HepG2 (cell line): ENCODE measurements at regions not wholly inside any gene's neighbourhood (a gene's known extent, or its start where the extent isn't known, plus 50 kb on each side); places are given as distances from the start of the nearest gene placed in this dataset.

Experiments
- ATAC-seq: fragments of 200-7000 bp; cut with Tn5 transposase; 3 replicates; pipeline ENCODE4 v1.9.1; 2020; ENCODE audit warnings: mild to moderate bottlenecking, moderate library complexity
- BruUV-seq: library from RNA; stranded (reverse); fragments of 400-500 nt; replicated peaks from 2 replicates; lab custom pipeline; 2021; lab: Mats Ljungman, UMichigan
- CTCF ChIA-PET: fragments of 300-600 bp; formaldehyde crosslinking; extraction: SDS; loops from one replicate; lab custom pipeline; 2021; ENCODE audit warnings: low total read pairs, inconsistent platforms, low intra/inter-chr PET ratio; lab: Yijun Ruan, JAX
- POLR2A ChIA-PET: fragments of 350-600 bp; sonication (Branson Sonifier 250); formaldehyde crosslinking; loops from one replicate; lab custom pipeline; 2020; ENCODE audit warnings: antibody characterized with exemption, inconsistent platforms; lab: Yijun Ruan, JAX
- DNase-seq: peaks from one replicate; pipeline ENCODE4 v3.0.0-alpha.2; 2015; ENCODE audit warnings: low spot score
- FAIRE-seq: peaks from 3 replicates; lab custom pipeline; 2011; peaks lifted over from hg19 to GRCh38; lab: Jason Lieb, UNC
- H2AFZ ChIP-seq: one replicate; pipeline ENCODE4 v1.6.1; 2011; ENCODE audit warnings: low read length, inconsistent platforms
- H3K27ac ChIP-seq: fragments of 300-600 bp; 3 replicates; pipeline ENCODE4 v1.8.0; 2011; ENCODE audit warnings: mixed run types, mild to moderate bottlenecking, mixed read lengths, low read length, inconsistent platforms; ENCODE audit not compliant: insufficient read depth; ENCODE audit errors: extremely low read length
- H3K27me3 ChIP-seq, 2 experiments: fragments of 200-600 bp in 1 of 2; 2 replicates in 1 of 2; 3 replicates in 1 of 2; pipeline versions ENCODE4 v1.6.0 to v1.8.0; 2011; ENCODE audit warnings: low read length in 2 of 2, mild to moderate bottlenecking in 2 of 2, moderate library complexity in 2 of 2, inconsistent platforms in 1 of 2; ENCODE audit not compliant: insufficient read depth in 2 of 2, control insufficient read depth in 1 of 2
- H3K36me3 ChIP-seq, 2 experiments: fragments of 200-600 bp in 1 of 2; replicated peaks in 1 of 2; 2 replicates in 1 of 2; 3 replicates in 1 of 2; pipeline versions ENCODE4 v1.5.1 to v1.8.0; 2011; ENCODE audit warnings: low read length in 2 of 2, inconsistent platforms in 1 of 2; ENCODE audit not compliant: insufficient read depth in 2 of 2, control insufficient read depth in 1 of 2
- H3K4me1 ChIP-seq: 2 replicates; pipeline ENCODE4 v1.5.1; 2012; ENCODE audit warnings: low read length, inconsistent platforms; ENCODE audit not compliant: insufficient read depth
- H3K4me2 ChIP-seq: 2 replicates; pipeline ENCODE4 v1.6.0; 2011; ENCODE audit warnings: low read depth, low read length, inconsistent platforms
- H3K4me3 ChIP-seq, 3 experiments: fragments of 200-600 bp in 1 of 3; sonication (generic), shearing (Covaris generic) in 1 of 3; replicated peaks in 1 of 3; 2 replicates each; pipeline ENCODE4 v1.5.1; 2011 to 2016; ENCODE audit warnings: low read length in 3 of 3, inconsistent platforms in 2 of 3, low read depth in 2 of 3, mild to moderate bottlenecking in 2 of 3, control low read depth in 1 of 3, mixed read lengths in 1 of 3; ENCODE audit not compliant: insufficient read depth in 1 of 3
- H3K79me2 ChIP-seq: one replicate; pipeline ENCODE4 v1.6.1; 2011; ENCODE audit warnings: low read length, inconsistent platforms; ENCODE audit not compliant: insufficient read depth
- H3K9ac ChIP-seq: 2 replicates; pipeline ENCODE4 v1.6.0; 2011; ENCODE audit warnings: mild to moderate bottlenecking, low read depth, low read length, inconsistent platforms; ENCODE audit not compliant: insufficient read depth
- H3K9me3 ChIP-seq: 2 replicates; pipeline ENCODE4 v1.5.1; 2012; ENCODE audit warnings: mild to moderate bottlenecking, low read length
- H4K20me1 ChIP-seq: 2 replicates; pipeline ENCODE4 v1.6.0; 2011; ENCODE audit warnings: inconsistent platforms, mild to moderate bottlenecking, low read length, moderate library complexity; ENCODE audit not compliant: insufficient read depth
- ADNP ChIP-seq: sonication (generic); formaldehyde crosslinking; IDR thresholded peaks from 2 replicates; pipeline ENCODE4 v1.4.0; 2020; ENCODE audit warnings: missing genetic modification reagents
- PITX1 ChIP-seq: sonication (generic); formaldehyde crosslinking; IDR thresholded peaks from 2 replicates; pipeline ENCODE4 v1.5.1; 2020; ENCODE audit warnings: mild to moderate bottlenecking, missing genetic modification reagents
- SOX13 ChIP-seq, 3 experiments: fragments of 450-650 bp in 1 of 3; sonication (generic) in 1 of 3; formaldehyde crosslinking in 1 of 3; IDR thresholded peaks in 2 of 3; conservative IDR thresholded peaks in 1 of 3; 2 replicates each; pipeline versions ENCODE4 v1.5.0 to v1.6.1; 2016 to 2020; ENCODE audit warnings: antibody characterized with exemption in 1 of 3, mild to moderate bottlenecking in 1 of 3, missing compliant biosample characterization in 1 of 3, missing genetic modification reagents in 1 of 3, moderate library complexity in 1 of 3
- ZNF24 ChIP-seq: fragments of 450-650 bp; IDR thresholded peaks from 2 replicates; pipeline ENCODE4 v1.6.1; 2017; ENCODE audit warnings: antibody characterized with exemption, mild to moderate bottlenecking
- ZNF441 ChIP-seq: sonication (generic); formaldehyde crosslinking; IDR thresholded peaks from 2 replicates; pipeline ENCODE4 v1.7.0; 2021; ENCODE audit warnings: missing genetic modification reagents, borderline replicate concordance
- WGBS: methylation state at CpG from one replicate; pipeline ENCODE4 v1.1.6; 2017; ENCODE audit warnings: low lambda C conversion rate; 5-methylcytosine and 5-hydroxymethylcytosine counted together
- in situ Hi-C: cut with HindIII; loops from 2 replicates; pipeline ENCODE4 v1.10.0; 2017; ENCODE audit warnings: low pct_unique_long_range_greater_than_20kb; ENCODE audit not compliant: extremely low pct_ligation_motif_present
- intact Hi-C: fragments of 100-400 bp; cut with micrococcal nuclease; formaldehyde crosslinking; loops from one replicate; pipeline ENCODE4 v1.10.0; 2022; ENCODE audit not compliant: unreplicated experiment
- TF ChIP-seq, protein P1 (sequence below): sonication (generic); formaldehyde crosslinking; IDR thresholded peaks from 2 replicates; pipeline ENCODE4 v1.5.0; 2020; ENCODE audit warnings: mild to moderate bottlenecking, missing genetic modification reagents, moderate library complexity

DNA sequence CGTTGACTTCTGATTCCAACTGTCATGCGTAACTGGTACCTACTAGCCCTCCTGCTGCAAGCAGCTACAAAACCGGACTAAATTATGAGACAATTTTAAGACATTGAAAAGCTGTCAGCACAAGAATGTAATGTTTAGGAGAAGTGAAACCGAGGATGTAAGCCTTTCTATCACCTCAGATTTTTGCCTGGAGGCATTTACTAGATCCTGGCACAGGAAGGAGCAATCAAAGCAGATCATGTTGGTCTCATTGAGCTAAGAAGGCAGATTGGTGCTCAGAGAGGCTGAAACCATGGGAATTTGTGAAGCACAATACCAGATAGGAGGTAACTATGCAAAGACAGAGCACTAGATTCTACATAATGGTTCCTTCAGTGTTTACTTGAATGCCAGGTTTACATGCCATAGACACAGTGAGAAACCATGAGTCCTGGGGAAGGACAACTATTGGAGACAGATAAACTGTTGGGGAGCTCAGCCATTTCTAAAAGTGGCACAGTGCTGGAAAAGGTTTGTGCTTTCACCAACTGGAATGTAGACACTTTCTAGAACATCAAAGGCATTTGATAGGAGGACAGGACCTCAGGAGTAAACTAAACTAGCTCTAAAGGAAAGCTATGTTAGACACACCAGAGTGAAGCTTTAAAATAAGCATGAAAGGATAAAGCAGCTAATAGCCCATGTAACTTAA is 179.4 kb downstream of the LYPLAL1 start:
- Histone ChIP-seq H3K79me2 (no peaks in the 10 kb centered on the region), H3K4me2 (no peak overlapping the region), H3K36me3 (no peaks in the 10 kb centered on the region), H3K27ac (no peak overlapping the region), H3K4me1 (no peaks in the 10 kb centered on the region), H3K4me3 (no peak overlapping the region), H4K20me1 (no peaks in the 10 kb centered on the region), H2AFZ (no peak overlapping the region), H3K9me3 (no peaks in the 10 kb centered on the region), H3K9ac (no peak overlapping the region), H3K27me3 (no peaks in the 10 kb centered on the region)
- DNase-seq (no peak), FAIRE-seq (no peak), ATAC-seq (no peak)
- ChIA-PET POLR2A (no interaction called here), CTCF (no interaction called here)
- BruUV-seq, result no TSS peak
- intact Hi-C loops, result no loop called here
- TF ChIP-seq PITX1 (CRISPR knock-in tag), result no peak
- TF ChIP-seq SOX13 (IDR thresholded peaks at IDR 0.05), result no peak
- no peak for TF ChIP-seq SOX13 (CRISPR knock-in tag; conservative IDR thresholded peaks at IDR 0.05 in 1 of 2, IDR thresholded peaks at IDR 0.05 in 1 of 2)
- no peak for TF ChIP-seq ADNP
- no peak for TF ChIP-seq ZNF441 (CRISPR knock-in tag)
- TF ChIP-seq, protein P1, sequence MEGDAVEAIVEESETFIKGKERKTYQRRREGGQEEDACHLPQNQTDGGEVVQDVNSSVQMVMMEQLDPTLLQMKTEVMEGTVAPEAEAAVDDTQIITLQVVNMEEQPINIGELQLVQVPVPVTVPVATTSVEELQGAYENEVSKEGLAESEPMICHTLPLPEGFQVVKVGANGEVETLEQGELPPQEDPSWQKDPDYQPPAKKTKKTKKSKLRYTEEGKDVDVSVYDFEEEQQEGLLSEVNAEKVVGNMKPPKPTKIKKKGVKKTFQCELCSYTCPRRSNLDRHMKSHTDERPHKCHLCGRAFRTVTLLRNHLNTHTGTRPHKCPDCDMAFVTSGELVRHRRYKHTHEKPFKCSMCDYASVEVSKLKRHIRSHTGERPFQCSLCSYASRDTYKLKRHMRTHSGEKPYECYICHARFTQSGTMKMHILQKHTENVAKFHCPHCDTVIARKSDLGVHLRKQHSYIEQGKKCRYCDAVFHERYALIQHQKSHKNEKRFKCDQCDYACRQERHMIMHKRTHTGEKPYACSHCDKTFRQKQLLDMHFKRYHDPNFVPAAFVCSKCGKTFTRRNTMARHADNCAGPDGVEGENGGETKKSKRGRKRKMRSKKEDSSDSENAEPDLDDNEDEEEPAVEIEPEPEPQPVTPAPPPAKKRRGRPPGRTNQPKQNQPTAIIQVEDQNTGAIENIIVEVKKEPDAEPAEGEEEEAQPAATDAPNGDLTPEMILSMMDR (CRISPR knock-in tag), result no peak
- TF ChIP-seq ZNF24, result no peak
- 75% methylated on average over 4 of the region's 4 CpGs for WGBS
- in situ Hi-C loops, result no loop called here
